Forelimb muscle (tissue), 1 donor: ENCODE measurements at regions not wholly inside any gene's neighbourhood (a gene's known extent, or its start where the extent isn't known, plus 50 kb on each side); places are given as distances from the start of the nearest gene placed in this dataset.
"Not testable (repeated sequence)": the region's sequence is repeated elsewhere in the genome, so short reads cannot be mapped to it uniquely, and the experiment has no call there.

Source experiments
- DNase-seq: peaks from one replicate; pipeline ENCODE4 v3.0.0-alpha.2; 2013; ENCODE audit warnings: low read depth

- no peak for DNase-seq
Observed at GRCh38 chr20:40931410-40932044, 97.1 kb upstream of the TOP1 start.

DNA sequence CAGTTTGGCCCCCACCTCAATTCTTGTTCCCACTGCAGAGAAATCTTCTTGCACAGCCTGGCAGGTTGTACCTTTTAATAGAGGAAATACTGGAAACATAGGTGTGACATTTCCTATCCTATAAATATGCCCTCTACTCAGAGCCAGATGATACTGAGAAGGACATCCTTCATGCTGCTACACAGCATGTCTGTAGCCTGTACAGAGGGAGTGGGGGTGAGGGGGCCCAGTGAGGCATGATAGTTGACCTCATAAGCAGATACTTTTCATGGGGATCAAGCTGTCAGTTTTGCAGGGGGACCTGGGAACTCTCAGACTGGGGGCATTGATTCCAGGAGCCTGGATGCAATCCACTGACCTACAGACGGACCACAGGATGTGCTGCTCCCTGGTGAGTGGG, 96.2 kb upstream of the TOP1 start:
- DNase-seq = no peak

- no peak for DNase-seq
Observed at GRCh38 chr20:40933758-40934157, 94.9 kb upstream of the TOP1 start.

DNA sequence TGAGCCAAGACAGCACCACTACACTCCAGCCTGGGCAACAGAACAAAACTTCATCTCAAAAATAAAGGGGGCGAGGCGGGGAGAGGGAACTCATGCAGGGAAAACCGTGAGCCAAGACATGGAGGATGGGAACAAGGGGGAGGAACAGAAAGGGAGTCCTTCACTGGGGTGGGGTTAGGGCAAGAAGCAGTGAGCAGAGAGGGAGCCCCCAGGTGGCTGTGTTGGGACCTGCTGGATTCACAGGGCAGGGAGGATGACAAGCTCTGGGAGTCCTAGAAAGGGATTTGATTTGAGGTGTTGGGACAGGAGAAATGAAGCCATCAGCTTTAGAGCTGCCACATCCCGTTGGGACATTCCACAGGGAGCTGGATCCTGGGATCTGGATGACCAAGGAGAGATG, 90.6 kb upstream of the TOP1 start:
- no peak for DNase-seq

- no peak for DNase-seq
Observed at GRCh38 chr20:40939667-40940066, 89.0 kb upstream of the TOP1 start.

DNA sequence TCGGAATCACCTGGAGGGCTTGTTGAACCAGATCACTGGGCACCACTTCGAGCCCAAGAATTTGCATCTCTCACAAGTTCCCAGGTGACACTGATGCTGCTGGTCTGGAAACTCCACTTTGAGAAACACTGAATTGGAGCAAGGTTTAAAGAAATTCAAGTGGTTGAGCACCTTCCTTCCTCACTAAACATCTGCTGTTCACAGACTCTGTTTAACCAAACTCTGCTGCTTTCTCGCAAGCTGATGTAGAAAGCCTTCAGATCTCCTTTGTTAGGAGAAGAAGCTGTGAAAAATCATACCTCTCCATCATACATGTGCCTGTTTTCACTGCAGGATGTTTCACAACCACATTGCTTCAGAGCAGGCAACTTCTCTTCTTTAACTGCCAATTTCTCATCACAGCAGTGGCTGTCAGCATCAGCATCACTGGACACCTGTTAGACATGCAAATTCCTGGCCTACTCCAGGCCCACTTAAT, 87.5 kb upstream of the TOP1 start:
- DNase-seq = no peak

DNA sequence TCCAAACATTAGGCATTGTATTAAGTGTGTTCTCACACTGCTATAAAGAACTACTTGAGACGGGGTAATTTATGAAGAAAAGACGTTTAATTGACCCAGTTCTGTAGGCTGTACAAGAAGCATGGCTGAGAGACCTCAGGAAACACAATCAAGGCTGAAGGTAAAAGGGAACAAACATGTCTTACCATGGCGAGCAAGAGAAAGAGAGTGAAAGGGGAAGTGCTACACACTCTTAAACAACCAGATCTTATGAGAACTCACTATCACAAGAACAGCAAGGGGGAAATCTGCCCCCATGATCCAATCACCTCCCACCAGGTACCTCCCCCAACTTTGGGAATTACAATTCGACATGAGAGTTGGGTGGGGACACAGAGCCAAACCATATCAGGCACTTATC, 86.6 kb upstream of the TOP1 start:
- DNase-seq = no peak

GRCh38 chr20:40942775-40943174, 85.8 kb upstream of the TOP1 start:
- no peak for DNase-seq

- no peak for DNase-seq
Observed at GRCh38 chr20:40943591-40943990, 85.0 kb upstream of the TOP1 start.

DNA sequence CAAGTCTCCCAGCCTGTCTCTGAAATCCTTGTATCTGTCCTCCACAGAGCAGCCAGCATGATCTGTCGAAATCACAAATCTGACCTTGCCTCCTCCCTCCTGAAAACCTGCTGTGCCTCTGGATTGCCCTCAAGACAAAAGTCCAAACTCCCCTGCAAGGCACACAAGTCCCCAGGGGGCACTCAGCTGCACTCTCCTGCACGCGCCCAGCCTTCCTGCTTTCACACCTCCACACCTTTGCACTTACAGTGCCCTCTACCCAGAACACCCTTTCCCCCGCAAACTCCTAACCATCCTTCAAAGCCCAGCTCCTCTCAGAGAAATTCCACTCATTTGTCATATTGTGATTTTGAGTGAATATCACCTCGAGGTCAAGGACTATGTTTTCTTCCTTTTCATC, 83.4 kb upstream of the TOP1 start:
- DNase-seq = no peak

DNA sequence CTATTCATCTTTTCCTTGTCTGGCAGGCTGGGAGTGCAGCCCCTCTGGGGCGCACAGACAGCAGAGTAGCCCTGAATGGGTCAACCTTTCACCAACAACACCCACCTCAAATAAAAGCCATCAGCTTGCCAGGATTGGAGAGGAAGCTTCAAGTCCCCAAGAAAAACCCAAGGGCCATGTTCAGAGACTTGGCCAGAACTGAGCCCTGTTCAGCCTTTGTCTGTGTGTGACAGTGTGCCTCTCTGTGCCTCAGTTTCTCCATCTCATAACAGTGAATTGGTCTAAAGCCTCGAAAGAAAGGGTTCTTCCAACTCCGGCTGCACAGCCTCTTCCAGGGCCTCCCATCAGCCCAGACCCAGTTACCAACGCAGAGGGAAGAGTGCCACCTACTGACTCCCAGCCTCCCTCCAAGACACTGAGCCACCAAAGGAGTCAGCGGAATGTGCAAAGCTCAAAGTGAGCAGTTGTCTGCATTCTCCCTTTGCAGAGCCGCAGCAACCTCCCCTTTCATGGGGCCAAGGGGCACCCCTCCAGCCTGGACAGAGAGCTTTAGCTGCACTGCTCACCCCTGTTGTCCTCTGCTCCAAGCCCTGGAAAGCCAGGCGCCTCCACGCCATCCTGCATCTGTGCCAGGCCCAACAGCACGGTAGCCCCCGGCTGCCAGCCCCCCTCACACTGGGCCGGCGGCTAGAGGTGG, 82.7 kb upstream of the TOP1 start:
- DNase-seq = peak; percentile 60

DNA sequence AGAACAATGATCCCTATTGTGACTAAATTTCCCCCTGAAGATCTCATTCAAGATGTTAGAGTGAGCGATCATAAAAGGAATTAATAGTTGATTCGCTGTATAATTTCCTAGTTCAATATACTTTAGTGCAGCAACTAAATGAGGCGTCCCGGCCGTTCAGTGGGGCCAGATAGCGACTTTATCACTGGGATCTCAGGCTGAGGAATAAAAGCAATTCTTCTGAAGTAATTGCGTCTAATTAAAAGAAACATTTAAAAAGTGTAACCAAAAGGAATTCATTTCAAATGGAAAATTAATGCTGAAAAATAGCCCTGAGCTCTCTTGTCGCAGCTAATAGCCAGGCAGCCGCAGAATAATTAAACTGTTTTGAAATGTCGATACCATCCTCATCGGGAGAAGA, 82.2 kb upstream of the TOP1 start:
- no peak for DNase-seq

- no peak for DNase-seq
Observed at GRCh38 chr20:40948465-40949267, 80.0 kb upstream of the TOP1 start.

DNA sequence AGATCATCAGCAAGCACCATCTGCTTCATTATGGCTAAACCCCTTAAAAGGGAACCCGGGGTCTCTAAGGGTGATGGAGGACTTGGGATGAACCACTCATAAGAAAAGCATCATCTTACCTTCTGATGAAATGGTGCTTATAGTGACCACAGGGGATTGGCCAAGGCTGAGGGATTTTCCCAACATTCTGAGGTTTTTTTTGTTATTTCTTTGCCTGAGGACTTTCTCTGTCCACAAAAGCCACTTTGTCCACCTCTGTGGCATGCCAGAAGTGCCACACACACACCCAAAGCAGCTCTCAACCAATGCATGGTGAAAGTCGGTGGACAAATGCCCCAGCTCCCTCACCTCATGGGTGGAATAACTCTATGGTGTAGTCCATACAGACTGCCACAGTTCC, 79.3 kb upstream of the TOP1 start:
- DNase-seq = no peak

DNA sequence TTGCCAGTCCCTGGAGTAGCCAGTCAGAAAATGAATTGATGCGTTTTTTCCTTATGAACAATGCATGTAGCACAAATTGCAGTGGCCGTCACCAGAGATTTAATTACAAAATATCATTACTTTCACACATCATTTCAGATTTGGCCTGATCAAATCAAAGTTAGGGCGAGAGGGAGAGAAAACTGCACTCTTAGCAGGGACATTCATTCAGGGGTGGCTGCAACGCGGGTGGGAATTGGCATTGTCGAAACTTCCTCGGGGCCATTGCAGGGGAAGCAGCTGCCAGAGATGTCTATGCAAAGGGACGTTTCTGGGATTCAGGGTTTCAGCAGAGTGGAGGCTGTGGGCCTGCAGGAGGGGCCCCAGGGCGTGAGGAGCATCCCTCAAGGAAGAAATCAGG, 76.5 kb upstream of the TOP1 start:
- DNase-seq = no peak

GRCh38 chr20:40953416-40953815, 75.2 kb upstream of the TOP1 start:
- DNase-seq = no peak

- DNase-seq = no peak
Observed at GRCh38 chr20:40953856-40954255, 74.8 kb upstream of the TOP1 start.

GRCh38 chr20:40954521-40955165, 74.0 kb upstream of the TOP1 start:
- DNase-seq = no peak

- DNase-seq = no peak
Observed at GRCh38 chr20:40955326-40955725, 73.3 kb upstream of the TOP1 start.

- not testable (repeated sequence) for DNase-seq
Observed at GRCh38 chr20:40955826-40956225, 72.8 kb upstream of the TOP1 start.

DNA sequence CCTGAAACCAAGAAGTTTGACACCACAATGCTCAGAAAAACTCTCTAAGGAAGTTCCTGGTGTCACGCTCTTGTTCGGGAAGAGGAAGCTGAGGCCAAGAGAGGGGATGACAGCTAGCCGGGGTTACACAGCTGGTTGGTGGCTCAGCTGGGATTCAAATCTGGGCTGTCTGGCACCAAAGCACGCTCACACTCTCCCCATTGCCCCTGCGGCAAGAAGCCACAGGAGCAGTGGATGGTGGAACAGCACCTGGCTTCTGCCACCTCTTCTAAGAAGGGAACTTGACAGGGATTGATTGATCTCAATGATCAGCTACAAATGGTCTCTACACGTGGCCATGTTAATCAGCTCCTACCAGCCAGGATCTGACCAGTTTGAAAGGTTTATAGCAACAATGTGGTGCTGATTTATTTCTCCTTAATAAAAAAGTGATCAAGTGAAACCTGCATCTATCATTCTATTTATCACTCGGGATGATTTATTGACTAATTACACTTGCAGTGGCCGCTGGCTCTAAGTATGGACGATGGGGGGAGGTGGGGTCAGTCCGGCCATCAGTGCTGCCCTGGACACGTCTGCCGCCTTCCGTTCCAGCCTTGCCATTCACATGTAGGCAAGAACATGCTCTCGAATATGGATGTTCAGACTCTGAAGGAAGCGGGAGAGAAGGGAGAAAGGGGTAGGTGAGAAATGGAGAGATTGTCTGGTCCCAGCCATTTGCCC, 71.9 kb upstream of the TOP1 start:
- no peak for DNase-seq
